Erythroblast (primary cell): ENCODE measurements at regions not wholly inside any gene's neighbourhood (a gene's known extent, or its start where the extent isn't known, plus 50 kb on each side); places are given as distances from the start of the nearest gene placed in this dataset.

Experiments used
- GATA1 ChIP-seq: IDR thresholded peaks from 2 replicates; pipeline ENCODE4 v1.6.1; 2011; ENCODE audit warnings: low read depth, mild to moderate bottlenecking, control low read depth, low read length, moderate library complexity
- POLR2A ChIP-seq: IDR thresholded peaks from 2 replicates; pipeline ENCODE4 v1.6.1; 2011; ENCODE audit warnings: mild to moderate bottlenecking, low read length

GRCh38 chr18:38402509-38402908 is 836.9 kb upstream of the CELF4 start:
- TF ChIP-seq POLR2A: no peak
- TF ChIP-seq GATA1: no peak
